NOMO-1 (cell line): ENCODE measurements at regions not wholly inside any gene's neighbourhood (a gene's known extent, or its start where the extent isn't known, plus 50 kb on each side); places are given as distances from the start of the nearest gene placed in this dataset.
A peak's percentile ranks its signal among the peaks of the same experiment; 100 is the strongest.
"Not testable (repeated sequence)": the region's sequence is repeated elsewhere in the genome, so short reads cannot be mapped to it uniquely, and the experiment has no call there.

Experiments used
- DNase-seq, 2 experiments: peaks; one replicate each; lab custom pipeline; 2025; ENCODE audit not compliant: unreplicated experiment in 2 of 2; lab: John Stamatoyannopoulos, UW

DNA sequence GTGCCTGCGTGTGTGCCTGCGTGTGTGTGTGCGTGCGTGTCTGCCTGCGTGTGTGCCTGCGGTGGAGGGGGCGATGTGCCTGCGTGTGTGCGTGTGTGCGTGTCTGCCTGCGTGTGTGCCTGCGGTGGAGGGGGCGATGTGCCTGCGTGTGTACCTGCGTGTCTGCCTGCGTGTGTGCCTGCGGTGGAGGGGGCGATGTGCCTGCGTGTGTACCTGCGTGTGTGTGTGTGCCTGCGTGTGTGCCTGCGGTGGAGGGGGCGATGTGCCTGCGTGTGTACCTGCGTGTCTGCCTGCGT is 116.7 kb upstream of the ZNF516 start:
- not testable (repeated sequence) for DNase-seq

DNA sequence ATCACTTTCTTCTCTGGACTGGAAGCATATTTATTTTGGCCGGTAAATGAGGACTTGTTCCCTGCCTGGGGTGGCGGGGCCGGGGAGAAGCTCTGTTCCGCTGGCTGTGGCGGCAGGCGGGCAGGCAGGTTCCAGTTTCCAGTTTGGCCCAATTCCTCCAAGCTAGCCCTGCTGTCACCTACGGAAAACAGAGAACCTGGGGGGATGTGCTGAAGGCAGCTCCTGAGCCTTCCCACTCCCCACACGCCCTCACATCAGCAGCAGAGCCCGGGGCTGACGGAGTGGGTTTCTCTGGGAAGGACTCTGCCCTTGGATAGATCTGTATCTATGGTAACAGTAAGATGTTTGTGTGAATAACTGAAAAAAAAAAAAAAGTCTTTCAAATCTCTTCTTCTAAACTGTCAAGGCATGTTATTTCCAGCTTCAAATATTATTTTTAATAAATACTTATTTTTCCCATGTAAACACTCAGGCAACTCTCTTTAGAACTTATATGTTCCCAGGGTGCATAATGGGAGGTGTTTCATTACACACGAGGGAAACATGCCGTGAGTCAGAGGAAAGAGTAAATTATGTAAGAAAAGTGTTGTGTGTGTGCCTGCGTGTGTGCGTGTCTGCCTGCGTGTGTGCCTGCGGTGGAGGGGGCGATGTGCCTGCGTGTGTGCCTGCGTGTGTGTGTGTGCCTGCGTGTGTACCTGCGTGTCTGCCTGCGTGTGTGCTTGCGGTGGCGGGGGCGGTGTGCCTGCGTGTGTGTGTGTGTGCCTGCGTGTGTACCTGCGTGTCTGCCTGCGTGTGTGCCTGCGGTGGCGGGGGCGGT is 116.1 kb upstream of the ZNF516 start:
- DNase-seq: no peak

DNA sequence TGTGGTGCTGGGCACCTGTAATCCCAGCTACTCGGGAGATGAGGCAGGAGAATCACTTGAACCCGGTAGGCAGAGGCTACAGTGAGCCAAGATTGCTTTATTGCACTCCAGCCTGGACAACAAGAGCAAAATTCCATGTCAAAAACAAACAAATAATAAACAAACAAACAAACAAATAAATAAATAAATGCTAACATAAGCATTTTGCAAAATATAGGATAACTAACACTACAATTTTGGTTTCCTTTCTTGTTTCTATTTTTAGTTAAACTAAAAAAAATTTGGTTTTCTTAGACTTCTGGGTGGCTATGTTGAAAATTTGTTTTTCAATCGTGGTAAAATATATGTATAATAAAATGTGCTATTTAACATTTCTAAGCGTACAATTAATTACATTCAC is 115.0 kb upstream of the ZNF516 start:
- DNase-seq: no peak

DNA sequence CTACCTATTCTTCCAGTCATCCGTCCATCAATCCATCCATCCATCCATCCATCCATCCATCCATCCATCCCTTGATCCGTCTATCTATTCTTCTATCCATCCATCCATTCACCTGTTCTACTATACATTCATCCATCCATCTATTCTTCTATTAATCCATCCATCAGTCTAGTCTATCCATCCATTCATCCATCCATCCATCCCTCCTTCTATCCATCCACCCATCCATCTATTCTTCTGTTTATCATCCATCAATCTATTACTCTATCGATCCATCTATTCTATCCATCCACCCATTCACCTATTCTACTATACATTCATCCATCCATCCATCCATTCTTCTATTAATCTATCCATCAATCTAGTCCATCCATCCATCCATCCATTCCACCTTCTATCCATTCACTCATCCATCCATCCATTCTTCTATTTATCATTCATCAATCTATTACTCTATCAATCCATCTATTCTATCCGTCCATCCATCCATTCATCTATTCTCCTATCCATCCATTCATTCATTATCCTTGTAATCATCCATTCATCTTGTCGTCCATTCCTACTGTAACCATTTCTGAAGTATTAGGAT is 110.4 kb upstream of the ZNF516 start:
- DNase-seq: no peak

DNA sequence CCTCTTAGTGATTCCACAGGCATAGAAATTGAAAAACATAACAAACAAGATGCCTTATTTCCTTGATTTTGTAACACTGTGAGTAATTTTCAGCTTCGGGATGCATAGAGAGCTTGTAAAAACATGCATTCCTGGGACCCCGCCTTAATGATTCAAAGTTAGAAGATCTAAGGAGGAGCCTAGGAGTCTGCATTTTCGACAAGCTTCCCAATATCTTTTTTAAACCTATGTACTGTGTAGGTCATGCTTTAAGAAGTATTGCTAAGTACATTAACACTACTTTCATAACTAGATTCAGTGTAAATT is 109.8 kb upstream of the ZNF516 start:
- no peak for DNase-seq

DNA sequence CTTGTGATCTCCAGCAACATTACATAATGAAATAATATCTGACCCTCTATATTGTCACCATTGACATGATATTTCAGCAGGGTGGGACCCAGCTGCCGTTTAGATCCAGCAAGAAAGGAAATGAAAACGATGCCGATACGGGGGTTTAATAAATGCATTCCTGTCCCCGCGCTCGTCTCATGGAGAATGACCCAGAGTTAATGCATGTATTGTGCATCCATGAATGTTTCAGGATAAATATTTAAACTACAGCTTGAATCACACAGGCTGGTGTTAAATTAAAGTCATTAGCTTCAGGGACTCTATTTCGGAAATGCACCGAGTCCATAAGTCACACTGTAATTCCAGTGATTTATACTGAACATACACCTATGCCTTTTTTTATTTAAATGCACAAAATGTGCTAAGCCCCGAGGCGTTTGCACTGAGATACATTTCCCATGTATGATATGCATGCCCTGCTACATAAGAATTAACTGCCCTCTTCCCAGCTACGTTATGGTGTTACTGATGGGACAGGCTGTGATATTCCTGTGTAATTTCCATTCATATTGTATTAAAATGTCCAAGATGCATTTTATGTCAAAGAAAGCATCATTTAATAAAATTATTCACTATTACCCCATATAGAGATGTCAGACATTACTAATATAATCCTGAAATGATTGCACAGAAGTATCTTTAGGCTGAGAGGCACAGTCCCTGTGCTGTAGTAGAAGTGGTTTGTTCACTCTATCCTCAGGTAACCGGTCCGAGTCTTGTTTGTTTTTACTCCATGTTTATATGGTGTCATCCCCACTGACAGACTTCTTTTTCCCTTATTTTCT is 109.3 kb upstream of the ZNF516 start:
- no peak for DNase-seq

DNA sequence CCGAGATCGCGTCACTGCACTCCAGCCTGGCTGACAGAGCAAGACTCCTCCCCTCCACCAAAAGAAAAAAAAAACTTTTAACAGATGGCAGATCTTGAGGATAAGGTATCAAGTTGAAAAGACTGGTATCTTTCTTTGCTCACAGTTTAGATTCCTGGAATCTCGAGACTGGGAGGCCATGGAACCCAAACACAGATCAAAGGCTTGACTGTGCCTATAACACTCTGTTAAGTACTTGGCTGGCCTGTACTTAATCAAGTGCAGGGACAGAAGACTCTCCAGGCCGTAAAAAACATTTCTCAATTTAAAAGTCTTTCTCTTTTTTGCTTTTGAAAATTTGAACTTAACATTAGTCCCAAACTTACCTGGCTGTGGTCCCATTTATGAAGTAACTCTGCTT is 107.1 kb upstream of the ZNF516 start:
- DNase-seq: no peak

DNA sequence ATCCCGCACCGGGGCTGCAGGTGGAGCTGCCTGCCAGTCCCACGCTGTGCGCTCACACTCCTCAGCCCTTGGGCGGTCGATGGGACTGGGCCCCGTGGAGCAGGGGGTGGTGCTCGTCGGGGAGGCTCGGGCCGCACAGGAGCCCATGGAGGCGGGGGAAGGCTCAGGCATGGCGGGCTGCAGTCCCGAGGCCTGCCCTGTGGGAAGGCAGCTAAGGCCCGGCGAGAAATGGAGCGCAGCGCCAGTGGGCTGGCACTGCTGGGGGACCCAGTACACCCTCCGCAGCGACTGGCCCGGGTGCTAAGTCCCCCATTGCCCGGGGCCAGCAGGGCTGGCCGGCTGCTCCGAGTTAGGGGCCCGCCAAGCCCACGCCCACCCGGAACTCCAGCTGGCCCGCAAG is 105.0 kb upstream of the ZNF516 start:
- DNase-seq: not testable (repeated sequence)

DNA sequence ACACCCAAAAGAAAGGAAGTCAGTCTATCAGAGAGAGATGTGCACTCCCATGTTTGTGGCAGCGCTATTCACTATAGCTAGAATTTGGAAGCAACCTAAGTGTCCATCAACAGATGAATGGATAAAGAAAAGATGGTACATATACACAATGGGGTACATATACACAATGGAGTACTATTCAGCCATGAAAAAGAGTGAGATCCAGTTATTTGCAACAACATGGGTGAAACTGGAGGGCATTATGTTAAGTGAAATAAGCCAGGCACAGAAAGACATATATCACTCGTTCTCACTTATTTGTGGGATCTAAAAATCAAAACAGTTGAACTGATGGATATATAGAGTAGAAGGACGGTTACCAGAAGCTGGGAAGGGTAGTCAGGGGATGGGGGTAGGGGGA is 99.9 kb upstream of the ZNF516 start:
- no peak for DNase-seq

DNA sequence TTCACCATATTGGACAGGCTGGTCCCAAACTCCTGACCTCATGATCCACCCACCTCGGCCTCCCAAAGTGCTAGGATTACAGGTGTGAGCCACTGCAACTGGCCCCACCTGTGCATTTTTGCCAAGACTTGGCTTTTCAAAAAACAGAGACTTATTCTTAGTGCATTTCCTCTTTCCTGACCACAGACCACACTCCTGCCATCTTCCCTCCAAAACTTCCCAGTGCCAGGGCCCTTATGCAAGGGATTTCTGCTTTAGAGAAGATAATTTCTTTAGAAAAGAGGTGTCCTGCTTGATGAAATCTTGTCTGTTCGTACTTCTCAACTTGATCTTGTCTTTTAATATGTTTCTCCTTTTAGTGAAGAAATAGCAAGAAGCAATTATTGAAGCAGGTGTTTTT is 98.8 kb upstream of the ZNF516 start:
- DNase-seq: no peak

DNA sequence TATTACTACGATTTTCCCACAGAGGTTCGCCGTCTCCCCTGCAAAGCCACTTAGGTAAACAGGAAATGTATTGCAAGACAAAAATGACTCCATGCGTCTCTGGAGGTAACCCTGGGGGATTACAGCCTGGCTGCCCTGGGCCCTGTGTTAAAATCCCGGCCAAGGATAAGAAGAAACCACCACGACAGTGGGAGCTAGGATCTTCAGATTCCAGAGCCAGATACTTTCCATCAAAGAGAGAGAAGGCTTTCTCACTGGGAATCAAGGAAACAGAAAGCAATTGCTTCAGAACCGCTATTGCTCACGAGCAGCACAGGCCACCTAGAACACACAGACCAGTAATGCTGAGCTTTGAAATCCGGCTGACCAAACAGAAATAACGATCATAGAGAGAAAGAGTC is 97.9 kb upstream of the ZNF516 start:
- no peak for DNase-seq

DNA sequence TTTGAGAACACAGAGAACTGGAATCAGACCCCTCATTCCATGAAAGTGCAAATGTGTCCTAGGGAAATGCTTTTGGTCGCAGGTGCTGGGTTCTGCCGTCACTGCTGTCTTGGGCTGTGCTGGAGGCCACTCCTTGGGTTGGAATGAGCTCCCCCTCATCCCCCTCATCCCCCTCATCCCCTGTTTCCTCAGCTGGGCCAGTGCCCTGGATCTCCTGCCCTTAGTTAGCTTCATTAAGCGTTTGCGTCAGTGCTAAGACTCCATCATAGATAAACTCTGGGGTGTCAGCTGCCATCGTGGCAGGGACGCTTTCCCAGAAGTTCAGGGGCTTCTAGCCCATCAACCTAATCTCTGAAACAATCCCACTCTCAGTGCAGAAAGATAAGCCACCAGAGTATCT is 97.1 kb upstream of the ZNF516 start:
- DNase-seq: no peak

DNA sequence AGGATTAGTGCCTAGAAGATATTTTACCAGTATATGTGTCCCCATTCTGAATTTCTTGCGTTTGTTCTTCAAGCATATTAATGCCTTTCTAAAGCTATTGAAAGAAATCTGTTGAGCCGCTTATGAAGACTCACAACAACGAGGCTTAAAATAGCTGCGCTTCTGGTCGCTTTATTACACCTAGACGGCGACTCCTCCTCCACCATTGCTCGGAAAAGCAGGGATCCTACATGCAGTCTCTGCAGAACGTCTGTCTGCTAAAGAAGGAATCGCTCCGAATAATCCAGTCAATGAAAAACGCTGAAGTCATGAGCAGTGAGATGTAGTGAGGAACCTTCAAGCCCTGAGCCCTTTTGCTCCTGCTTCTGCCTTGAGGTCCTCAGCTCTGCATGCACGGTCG is 94.8 kb upstream of the ZNF516 start:
- DNase-seq: no peak

DNA sequence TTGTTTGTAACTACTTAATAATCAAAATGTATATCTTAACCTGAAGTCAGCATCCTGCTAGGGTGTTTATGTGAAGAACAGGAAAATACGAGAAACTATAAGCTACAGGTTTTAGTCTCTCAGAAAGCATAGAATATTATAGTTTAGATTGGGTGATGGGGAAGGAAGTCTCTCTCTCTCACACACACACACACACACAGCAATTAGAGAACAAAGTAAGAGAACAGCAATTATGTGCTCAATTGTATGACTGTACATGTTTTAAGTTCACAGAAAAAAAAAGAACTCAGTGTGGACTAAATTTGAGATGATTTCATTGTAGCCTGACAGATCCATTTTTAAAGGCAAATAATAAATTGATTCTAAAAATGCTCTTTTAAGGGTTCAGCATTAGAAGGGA is 94.3 kb upstream of the ZNF516 start:
- DNase-seq: peak; percentile 51 to 77

DNA sequence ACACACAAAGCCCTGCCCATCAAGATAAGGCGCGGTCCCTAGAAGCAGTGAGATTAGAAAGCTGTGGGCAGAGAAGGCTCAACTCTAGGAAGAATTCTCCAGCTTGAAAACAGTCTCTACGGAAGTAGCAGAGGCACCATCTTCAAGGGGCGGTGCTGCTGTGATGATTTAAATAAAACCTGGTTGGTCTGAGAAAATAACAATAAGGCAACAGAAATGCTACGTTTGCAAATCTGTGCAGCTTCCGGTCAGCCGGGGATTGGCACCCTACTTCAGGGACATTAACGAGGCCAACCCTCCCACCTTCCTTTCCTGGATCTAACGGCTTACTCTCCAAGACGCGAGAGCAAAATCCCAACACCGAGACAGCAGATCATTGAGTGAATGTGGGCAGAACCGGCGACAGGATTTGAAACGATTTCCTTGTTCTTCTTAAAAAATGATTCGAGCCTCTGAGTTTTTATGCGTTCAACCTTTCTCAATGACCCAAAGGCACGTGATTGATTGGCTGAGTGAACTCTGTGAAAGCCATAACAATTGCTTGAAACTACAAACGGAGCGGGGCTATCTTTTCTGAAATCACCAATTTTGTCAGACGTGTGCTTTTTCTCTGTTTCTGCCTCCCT is 93.7 kb upstream of the ZNF516 start:
- DNase-seq: peak in 1 of 2 experiments; percentile 45

DNA sequence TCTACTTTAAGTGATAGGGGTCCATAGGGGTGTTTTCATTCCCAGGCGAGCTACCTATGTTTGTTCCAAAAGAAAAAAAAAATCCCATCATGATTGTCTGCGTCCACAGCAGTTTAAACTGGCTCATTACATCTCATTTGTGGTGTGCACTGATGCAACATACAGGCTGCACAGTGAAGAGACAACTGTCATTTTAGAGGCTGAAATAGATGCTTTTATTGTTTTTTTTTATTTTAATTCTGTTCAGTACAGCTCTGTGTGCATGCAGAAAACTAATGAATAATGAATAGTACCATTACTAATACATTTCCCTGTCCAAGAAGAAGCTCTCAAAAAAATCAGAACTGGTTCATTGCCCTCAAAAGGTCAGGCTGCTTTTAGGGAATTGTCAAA is 92.8 kb upstream of the ZNF516 start:
- no peak for DNase-seq

DNA sequence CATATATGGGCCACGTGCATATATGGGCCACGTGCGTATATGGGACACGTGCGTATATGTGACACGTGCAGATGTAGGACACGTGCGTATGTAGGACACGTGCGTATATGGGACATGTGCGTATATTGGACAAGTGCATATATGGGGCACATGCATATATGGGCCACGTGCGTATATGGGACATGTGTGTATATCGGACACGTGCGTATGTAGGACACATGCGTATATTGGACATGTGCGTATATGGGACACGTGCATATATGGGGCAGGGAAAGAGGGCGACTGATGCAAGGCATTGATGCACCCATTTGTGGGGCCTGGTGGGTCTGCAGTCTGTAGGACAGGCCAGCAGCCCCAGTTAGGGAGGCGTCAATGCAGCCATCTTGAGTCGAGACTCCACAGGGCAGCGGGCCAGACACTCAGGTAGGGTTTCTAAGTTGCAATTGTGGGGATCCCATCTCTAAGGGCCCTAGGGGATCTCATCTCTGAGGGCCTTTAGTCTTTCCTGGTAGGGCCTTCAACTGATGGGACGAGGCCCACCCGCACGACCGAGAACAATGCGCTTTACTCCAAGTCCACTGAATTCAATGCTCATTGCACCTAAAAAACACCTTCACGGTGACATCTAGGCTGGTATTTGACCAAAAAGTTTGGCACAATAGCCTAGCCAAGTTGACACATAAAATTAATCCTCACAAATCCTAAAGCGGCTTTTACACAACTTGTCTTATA is 92.3 kb upstream of the ZNF516 start:
- DNase-seq: no peak

DNA sequence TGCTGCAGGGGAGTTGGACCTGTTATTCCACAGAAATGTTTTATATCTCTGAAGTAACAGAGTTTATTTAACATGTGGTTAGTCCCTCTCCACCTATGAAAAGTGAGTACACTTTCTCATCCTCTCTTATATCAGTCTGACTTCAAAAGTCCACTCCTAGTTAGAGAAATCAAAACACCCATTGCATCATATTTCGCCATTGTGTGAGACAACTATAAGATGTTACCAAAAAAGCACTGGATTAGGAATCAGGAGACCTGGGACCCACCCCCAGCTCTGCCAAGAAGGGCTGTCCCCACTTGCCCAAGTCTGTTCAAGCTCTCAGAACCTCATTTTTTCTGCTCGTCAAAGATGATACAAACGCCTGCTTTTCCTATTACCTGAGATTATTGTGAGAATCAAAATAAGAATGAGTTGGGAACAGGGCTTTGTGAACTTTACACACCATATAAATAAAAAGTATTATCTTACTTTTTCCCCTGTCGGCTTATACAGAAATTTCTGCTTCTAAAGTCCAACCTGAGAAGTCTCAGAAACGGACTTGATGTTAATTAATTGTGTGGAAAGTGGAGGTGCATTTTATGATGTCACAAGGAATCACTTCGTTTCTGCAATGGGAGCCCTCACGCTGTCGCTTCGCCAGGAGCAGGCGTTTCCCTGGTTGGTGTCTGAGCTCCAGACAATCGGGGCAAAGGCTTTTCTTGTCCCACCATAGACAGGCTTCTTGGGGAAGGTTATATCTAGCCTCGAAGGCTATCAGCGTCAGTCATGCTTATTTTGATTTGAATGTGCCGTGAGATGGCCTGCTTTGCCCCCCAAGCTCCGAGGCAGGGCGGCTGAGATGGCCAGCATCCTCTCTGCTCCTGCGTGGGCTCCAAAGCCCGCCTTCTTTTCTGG is 89.6 kb upstream of the ZNF516 start:
- no peak for DNase-seq

DNA sequence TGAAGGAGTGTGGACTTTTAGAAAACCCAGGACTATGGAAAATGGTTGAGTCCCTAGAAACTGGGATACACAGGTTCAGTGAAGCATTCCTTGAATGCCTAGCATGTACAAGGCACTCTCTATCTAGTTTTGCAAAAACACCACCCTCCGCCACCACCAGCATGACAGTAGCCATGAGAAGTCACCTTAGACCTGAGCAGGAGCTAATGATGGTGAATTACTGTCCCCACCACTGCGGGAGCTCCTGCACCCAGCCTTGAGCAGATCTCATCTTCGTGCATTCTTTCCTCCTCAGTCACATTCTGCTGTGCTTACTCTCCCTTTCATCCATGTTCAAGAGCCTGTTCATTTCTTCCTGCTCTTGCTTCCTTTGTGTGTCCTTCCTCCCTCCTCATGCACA is 86.2 kb upstream of the ZNF516 start:
- DNase-seq: no peak
